A204.1 (cell line): ENCODE measurements at regions not wholly inside any gene's neighbourhood (a gene's known extent, or its start where the extent isn't known, plus 50 kb on each side); places are given as distances from the start of the nearest gene placed in this dataset.
"Not testable (repeated sequence)": the region's sequence is repeated elsewhere in the genome, so short reads cannot be mapped to it uniquely, and the experiment has no call there.

Experiments
- FAIRE-seq: peaks from 2 replicates; lab custom pipeline; 2012; peaks lifted over from hg19 to GRCh38; lab: Jason Lieb, UNC

DNA sequence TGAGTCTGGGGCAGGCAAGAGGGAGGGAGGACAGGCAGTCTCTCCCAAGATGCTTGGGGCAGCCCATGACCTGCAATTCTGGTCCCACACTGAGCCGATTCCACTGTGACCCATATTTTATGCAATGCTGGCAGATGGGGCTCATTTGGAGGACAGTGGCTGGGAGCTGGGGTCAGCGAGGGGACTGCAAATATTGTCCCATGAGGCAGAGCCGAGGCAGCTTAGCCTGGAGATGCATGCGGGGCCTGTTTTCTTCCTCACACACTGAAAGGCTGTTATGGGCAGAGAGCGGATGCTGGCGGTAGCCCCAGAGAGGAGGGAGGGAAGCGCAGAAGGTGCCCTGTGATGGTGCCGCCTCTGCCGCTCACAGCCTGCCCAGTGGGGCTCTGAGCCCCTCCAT lies 128.5 kb upstream of the POU3F1 start:
- FAIRE-seq, result no peak

DNA sequence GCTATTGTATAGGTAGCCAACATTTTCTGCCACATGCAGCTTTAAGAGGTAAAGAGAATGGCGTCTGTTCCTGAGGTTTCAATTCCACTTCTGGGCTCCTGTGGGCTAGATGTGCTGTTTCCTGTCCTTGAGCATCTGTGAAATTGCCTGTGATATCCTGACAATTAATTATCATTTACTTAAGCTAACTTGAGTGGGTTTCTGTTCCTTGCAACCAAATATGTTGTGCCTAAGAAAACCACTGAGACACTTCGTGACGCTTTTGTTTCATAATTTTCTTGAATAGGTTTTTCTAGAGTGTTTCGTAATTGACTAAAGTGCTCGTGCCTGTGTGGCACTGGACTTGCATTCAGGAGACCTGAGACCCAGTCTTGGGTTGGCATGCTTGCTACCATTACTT lies 127.3 kb upstream of the POU3F1 start:
- FAIRE-seq, result no peak

DNA sequence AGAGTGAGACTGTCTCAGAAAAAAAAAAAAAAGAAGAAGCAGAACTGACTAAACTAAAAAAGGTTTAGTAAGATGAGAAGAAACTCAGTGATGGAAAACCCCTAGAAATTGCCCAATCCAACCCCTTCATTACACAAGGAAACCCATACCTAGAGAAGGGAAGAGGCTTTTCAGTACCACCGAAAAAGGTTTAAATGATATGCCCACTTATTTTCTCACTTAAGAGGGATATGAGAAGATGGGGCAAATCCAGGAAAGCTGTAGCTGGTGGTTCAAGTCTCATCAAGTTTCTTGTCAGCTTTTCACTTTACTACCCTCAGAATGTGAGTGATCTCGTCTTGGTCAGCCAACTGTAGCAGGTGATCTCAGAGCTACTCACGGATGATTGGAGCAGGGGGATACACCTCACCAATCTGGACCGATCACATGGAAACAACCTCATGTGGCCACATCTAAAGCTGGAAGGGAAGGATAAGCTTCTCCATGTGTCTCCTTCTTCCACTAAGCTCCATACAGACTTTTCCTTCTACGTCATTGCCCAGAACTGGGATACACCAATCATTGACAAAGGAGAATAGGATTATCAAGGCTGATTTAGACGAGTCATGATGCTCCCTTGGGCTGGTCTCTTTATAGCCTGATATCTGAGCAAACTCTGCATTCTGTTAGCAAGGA lies 126.7 kb upstream of the POU3F1 start:
- no peak for FAIRE-seq

DNA sequence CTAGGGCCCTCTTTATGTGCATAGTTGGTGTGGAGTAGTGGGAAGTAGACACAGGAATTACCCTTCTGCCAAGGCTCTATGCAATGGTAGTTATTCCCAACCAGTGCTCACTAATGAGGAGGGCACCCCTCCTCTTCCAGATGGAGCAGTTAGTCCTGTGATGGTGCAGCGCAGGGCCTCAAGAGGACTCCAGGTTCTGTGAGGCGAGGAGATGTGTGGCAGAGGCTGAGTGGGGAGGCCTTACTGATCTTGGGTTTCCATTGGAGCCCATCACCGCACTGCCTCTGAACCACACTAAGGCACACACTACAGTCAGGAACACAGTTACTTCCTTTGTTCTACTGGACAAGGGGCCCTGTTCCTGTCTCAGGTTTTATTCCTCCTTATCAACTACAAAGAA lies 122.5 kb upstream of the POU3F1 start:
- FAIRE-seq, result no peak

DNA sequence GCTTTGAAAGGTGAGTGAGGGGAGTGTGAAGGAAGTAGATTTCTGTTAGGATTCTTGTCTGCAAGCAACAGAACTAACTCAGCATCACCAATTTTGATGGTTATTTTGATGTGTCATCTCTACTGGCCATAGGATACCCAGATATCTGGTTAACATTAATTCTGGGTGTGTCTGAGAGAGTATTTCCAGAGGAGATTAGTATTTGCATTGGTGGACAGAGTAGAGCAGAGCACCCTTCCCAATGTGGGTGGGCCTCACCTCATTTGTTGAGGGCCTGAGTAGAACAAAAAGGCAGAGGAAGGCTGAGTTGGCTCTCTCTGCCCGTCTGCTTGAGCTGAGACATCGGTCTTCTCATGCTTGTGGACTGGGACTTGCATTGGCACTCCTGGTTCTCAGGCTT lies 121.8 kb upstream of the POU3F1 start:
- FAIRE-seq, result no peak

DNA sequence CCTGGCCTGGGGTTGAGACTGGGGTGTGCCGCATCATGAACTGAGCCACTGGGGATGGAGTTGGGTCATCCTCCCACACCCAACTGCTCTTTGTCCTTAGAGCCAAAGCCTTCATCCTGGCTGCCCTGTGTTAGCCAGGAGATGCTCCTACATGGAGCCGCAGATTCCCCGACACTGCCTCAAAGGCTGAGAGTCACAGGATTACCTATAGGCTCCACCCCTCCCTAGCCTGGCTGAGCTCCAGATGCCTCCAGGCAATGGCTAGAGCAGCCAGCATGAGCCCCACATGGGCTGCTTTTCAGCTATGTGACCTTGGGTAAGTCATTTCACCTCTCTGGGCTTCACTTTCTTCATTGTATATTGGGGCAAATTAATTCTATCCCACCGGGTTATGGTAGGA lies 119.9 kb upstream of the POU3F1 start:
- FAIRE-seq, result no peak

DNA sequence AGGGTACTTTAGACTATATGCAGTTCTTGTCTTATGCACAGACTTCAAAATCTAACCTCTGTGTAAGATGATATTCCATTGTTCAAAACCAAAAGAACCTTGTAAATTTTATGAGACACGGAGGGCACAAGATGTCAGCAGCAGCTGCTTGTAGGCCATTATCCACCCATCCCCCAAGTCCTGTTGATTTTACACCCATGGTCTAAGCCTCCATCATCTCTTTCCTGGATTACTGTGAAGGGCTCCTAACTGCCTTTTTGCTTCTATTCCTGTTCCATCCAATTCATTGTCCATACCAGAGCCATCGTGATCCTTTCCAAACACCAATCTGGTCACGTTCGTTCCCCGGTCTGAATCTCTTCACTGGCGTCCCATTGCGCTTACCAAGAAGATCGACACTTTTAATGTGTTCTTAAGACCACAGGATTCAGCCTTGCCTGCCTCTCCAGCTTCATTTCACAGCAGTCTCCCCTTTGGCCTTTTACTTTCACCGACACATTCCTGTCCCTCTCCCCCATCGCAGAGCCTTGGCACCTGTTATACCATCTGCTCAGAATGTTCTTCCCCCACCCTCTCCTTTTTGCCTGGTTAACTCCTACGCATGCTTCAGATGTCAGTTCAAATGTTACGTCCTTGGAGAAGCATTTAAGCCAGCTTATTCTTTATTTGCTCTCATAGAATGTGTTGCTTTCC lies 107.3 kb upstream of the POU3F1 start:
- FAIRE-seq, result no peak

DNA sequence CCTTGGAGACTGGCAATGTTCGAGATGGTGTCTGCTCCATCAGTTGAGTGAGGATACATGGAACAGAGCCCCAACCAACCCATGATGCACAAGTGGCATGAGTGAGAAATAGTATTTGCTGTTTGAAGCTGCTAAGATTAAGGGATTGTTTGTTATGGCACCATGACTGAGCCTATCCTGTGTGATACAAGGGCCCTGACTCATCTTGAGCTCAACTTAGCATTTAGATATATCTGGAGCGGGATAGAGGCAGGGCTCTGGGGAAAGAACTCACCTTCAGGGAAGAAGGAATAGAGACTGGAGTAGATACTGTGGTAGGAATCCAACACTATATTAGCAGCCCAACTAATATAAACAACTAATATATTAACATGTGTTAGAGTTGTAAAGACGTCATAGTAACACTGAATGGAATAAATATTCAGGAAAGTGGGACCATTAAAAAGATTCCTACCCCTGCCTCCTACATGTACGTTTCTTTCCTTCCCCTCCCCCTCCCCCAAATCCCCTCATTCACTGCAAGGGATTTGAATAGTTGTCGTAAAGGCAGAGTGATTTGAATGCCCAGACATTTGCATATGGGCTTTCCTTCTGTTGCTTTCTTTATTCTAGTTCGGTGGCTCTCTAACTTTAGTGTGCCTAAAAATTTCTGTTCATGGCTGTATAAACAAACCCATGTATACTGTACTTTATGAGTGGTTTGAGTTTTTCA lies 106.6 kb upstream of the POU3F1 start:
- FAIRE-seq, result no peak

DNA sequence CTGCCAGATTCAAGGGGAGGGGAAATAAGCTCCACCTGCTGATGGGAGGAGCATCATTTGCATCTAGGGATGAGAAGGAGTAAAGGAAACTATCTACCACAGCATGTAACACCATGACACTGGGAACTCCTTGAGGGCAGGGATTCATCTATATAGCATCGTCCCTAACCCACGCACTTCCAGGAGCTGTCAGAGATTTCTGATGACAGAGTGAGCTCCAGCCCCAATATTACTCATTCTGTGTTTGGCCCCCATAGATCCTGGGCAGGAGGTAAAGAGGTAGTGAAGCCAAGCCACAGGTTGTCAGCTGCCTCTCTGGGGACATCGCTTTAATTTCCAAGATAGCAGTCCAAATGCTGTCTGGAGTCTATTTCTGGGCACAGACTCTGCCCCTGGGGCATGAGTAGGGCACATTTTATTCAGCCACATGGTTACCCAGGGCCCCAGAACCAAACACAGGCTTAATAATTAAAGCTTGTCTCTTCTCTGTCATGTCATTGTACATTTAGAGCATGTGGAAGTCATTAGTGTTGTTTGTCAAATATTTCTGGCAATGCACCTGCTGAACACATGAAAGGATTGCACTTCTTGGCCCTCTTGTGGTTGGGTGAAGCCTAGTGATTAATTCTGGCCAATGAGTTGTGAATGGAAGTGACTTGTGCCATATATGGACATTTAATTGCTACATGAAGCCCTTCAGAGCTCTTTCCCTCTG lies 105.9 kb upstream of the POU3F1 start:
- FAIRE-seq, result no peak

DNA sequence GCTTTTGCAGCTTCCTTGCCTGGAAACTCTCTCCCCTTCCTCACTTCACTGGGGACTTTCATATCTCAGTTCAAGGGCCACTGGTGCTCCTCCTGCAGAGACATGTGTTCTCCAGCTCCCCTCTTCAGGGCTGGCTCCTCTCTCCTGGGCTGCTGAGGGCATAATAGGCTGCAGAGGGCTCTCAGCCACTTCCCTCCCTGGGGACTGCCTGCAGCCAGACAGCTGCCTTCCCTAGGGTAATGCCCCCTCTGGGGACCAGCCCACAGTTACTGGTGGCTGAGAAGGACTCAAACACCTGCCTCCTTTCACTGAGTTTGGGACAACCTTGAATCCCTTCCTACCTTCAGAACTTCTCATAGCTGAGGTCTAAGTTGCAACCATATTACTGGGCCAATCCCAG lies 104.8 kb upstream of the POU3F1 start:
- FAIRE-seq, result no peak

DNA sequence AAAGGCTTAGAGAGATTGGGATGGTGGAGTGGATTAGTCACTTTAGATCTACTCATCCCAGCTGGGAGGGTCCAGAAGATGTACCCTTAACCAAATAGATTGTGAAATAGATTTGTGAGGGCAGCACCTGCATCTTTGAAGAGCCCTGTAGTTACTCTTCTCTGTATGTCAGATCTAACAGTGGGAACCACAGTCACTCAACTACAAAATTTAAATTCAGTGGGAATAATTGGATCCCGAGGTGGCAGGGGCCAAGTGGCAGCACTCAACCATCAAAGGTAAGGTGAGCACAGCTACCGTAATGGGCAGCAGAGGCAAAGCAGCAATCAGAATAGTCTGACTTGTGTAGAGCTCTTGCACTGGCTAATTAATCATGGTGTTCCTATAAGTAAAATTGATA lies 99.5 kb upstream of the POU3F1 start:
- FAIRE-seq, result not testable (repeated sequence)

DNA sequence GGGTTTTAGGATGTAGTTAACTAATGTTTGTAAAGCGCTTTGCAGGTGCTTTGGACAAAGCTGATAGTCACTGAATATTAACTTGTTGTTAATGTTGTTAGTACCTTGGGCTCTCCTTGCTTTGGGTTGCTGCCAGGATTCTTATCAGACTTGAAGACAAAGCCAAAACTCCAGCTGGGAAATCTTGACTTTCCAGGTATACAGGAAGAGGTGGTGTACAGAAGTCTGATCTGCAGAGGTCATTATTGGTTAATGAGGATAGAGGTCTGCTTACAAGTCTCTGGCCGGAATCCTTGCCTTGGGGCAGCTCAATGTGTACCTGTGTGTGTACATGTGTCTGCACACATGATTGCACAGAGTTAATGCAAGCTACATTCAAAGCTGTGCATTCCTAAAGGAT lies 96.0 kb upstream of the POU3F1 start:
- no peak for FAIRE-seq

DNA sequence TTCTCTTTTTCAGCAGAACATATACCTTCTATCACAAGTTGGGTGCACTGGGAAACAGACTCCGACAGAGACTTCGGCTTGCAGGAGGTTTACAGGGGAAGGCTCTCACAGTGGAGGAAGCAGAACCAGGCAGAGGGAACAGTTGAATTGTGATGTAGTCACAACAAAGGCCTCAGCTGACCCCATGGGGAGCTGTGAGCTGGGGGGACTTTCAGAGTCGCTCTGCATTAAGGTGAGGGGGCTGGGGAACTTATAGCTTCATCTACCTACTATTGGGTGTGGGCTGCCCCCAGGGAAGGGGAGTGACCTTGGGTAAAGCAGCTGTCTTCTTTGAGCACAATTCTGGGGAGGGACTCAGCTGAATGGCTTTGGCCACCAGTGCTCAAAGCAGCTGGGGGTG lies 94.9 kb upstream of the POU3F1 start:
- FAIRE-seq, result no peak

DNA sequence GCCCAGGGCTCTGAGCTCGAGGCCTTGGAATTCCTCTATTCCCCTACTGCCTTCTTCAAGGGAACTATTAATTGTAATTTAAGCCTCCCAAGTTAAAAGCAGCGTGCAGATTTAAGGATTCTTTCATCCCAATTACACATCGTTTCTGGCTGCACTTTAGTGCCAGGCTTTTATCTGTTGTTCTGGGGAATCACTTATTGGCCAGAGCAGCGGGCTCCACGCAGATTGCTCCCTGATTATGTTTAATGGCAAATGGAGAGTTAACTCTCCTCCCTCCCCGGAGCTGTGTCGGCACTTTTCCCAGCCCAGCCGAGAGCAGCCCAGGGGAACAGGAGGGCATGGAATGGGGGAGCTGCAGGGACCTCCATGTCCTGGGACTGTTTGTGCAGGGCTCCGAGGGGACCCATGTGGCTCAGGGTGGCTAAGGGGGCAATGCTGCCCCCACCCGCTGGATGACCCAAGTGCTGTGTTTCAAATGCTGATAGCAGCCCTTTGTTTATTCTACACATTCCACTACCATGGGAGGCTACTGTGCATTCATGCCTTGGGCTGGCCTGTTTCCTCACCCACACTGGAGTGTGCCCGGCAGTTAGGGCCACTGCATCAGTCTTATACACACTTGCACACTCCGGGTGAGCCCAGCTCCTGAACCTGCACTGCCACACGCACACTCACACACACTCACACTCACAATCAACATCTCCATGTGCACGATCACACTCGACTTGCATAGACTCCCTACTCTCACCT lies 93.3 kb upstream of the POU3F1 start:
- FAIRE-seq, result no peak

DNA sequence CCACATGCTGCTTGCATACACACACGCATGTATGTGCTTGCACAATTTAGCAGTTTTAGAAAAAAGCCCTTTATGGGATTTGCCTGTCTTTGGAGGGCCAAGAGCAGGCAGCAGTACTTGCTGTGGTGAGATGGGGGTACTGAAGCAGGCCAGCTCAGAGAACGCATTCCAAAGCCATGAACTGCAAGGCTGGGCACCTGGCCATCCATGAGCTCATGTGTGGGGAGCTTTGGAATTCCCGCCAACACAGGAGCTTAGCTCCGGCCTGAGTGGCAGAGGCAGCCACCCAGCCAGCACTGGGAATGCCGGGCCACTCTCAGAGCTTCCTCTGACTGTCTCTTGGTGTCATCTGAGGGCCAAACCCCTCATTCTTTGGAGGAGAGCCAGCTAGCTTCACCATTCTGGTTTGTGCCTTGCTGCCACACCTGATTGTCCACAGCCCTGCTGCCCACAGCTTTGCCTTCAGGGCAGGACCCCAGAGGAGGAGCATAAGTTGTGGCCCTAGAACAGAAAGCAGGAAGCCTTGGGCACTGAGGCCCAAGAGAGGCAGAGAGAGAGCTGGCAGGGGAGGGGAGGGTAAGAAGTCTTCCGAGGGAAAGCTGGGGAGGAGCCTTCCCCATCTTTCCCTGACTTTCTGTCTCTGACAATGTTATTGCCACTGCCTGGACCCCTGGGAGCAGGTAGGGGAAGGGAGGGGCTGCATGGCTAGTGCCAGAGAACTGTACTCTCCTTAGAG lies 92.1 kb upstream of the POU3F1 start:
- no peak for FAIRE-seq

DNA sequence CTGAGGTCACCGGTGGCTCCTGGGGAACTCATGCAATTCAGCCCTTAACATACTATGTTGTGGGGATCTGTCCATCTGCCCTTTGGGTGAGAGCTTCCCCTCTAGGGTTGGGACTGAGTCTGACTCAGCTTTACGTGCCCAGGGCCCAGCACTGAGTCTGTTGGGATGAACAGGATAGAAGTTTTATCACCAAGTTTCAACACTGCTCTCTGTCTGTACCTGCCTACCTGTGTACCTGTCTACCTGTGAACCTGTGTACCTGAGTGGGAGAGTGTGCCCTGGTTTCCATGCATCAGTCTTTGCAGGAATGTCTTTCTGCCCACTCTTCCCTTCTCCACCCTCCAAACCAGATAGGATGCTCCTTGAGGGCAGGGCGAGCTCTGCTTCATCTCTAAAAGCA lies 90.6 kb upstream of the POU3F1 start:
- no peak for FAIRE-seq

DNA sequence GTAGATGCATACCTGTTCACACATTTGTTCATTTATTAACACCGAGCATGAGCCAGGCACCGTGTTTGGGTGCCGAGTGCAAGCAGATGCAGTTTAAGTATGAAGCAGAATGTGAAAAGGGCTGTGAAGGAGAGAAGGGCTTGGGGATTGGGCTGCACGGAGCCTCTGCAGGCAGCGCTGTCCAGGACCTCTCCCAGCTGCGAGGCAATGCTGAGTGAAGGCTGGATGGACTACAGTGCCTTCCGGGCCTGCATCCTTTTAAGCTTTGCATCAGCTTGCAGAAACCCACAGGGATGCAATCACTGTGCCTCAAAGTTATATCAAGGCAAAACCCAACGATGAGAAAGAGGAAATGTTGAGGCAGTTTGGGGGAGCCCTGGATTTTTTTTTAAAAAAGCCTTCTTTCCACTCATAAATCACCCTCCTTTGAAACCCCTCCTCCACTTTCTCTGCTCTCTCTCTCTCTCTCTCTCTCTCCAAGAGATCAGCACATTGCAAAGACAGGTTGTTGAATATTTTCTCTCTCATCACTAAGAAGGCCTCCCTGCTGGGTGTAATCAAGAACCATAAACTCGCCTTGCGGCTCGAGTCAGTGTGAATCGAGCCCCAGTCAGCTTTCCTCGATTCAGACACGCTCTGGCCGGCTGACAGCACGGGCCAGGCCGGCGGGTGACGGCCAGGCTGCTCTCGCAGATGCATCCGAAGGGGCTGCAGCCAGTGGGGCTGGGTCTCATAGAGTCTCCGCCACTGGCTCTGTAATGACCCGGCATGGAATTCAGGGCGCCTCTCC lies 89.2 kb upstream of the POU3F1 start:
- no peak for FAIRE-seq

DNA sequence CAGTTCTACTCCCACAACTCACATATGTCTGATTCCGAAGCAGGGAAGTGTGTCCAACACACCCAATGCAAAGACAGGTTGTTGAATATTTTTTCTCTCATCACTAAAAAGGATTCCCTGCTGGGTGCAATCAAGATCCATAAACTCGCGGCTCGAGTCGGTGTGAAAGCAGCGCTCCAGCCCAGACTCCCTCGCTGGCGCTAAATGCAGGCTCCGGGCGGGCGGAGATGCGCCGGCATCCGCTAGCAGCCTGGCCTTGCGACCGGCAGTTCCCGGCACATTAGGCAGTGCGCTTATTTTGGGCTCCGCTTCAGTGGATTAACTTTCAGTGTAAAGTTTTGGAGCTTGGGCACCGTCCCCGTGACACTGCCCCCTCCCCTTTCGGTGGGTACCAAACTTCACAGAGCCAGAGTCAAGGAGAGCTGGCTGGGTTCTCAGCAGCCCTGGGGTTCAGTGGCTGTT lies 87.7 kb upstream of the POU3F1 start:
- FAIRE-seq, result no peak

DNA sequence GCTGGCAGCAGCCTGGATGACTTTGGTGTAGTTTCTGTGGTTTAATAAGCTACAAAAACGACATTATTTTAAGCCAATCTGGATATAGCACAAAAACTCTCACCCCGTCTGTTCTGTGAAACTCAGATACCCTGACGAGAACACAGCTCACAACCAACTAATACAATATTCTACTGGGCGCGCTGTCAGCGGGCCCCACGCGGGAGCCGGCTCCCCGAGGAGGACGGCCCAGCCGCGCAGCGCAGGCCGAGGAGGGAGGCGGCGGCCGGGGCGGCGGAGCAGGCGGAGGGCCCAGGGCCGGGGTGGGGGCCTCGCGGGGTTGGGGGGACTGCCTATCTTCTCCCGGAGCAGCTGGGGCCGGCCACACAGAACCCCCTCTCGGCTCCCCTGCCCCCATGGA lies 87.2 kb upstream of the POU3F1 start:
- no peak for FAIRE-seq

DNA sequence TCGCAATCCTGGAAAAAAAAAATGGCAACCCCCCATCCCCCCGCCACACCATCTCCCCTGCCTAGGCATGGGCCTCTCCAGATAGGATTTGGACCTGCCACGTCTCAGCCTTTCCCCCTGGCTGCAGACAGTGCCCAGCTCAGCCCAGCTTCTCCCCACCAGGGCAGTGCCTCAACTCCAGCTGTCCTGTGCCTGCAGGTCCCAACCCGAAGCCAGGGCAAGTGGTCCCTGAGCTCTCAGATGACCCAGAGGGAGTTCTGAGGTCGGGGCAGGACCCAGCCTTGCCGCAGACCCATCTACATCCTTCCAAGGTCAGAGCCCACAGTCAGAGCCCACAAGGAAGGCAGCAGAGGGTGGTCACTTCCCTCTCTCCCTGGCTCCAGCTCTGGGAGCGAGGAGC lies 86.7 kb upstream of the POU3F1 start:
- FAIRE-seq, result no peak

DNA sequence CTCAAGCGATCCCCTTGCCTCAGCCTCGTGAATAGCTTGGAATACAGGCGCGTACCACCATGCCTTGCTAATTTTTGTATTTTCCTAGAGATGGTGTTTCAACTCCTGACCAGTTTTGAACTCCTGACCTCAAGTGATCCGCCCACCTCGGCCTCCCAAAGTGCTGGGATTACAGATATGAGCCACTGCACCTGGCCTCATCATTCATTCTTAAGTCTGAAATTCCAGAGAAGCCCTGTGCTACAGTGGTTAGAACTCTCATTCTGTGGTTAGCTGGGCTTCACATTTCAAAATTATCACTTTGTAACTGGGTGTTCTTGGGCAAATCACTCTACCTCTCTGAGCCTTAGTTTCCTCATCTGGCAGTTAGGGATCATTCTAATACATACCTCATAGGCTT lies 86.1 kb upstream of the POU3F1 start:
- no peak for FAIRE-seq
